B cell (primary cell): ENCODE measurements at regions not wholly inside any gene's neighbourhood (a gene's known extent, or its start where the extent isn't known, plus 50 kb on each side); places are given as distances from the start of the nearest gene placed in this dataset.

Experiments used
- CTCF ChIP-seq: fragments of 200-600 bp; IDR thresholded peaks from one replicate; pipeline ENCODE4 v1.8.0; 2022; ENCODE audit warnings: antibody characterized with exemption, mild to moderate bottlenecking
- EZH2 ChIP-seq: IDR thresholded peaks from 2 replicates; pipeline ENCODE4 v1.6.1; 2012; ENCODE audit warnings: borderline replicate concordance, low read depth, mild to moderate bottlenecking, moderate library complexity, low read length; ENCODE audit not compliant: insufficient read depth, poor library complexity, severe bottlenecking

- TF ChIP-seq CTCF: no peak
- TF ChIP-seq EZH2: no peak
These were observed 1454.5 kb upstream of the TENM3 start for GRCh38 chr4:180788729-180789128.
